Breast epithelium (tissue), 3 donors: ENCODE measurements at regions not wholly inside any gene's neighbourhood (a gene's known extent, or its start where the extent isn't known, plus 50 kb on each side); places are given as distances from the start of the nearest gene placed in this dataset.

Experiments used
- POLR2A ChIP-seq: fragments of 450-650 bp; IDR thresholded peaks from one replicate; pipeline ENCODE4 v1.6.1; 2016; ENCODE audit warnings: antibody characterized with exemption, mild to moderate bottlenecking, moderate library complexity
- POLR2AphosphoS5 ChIP-seq, 3 donors: sonication (generic); formaldehyde crosslinking; IDR thresholded peaks; one replicate each; pipeline ENCODE4 v1.6.1; 2017; ENCODE audit warnings: antibody characterized with exemption in 3 of 3
- TF ChIP-seq, protein P1 (sequence below), 3 donors: fragments of 450-650 bp; IDR thresholded peaks; one replicate each; pipeline ENCODE4 v1.5.1; 2016 to 2017; ENCODE audit warnings: antibody characterized with exemption in 3 of 3, mild to moderate bottlenecking in 3 of 3, moderate library complexity in 3 of 3

- TF ChIP-seq, protein P1, sequence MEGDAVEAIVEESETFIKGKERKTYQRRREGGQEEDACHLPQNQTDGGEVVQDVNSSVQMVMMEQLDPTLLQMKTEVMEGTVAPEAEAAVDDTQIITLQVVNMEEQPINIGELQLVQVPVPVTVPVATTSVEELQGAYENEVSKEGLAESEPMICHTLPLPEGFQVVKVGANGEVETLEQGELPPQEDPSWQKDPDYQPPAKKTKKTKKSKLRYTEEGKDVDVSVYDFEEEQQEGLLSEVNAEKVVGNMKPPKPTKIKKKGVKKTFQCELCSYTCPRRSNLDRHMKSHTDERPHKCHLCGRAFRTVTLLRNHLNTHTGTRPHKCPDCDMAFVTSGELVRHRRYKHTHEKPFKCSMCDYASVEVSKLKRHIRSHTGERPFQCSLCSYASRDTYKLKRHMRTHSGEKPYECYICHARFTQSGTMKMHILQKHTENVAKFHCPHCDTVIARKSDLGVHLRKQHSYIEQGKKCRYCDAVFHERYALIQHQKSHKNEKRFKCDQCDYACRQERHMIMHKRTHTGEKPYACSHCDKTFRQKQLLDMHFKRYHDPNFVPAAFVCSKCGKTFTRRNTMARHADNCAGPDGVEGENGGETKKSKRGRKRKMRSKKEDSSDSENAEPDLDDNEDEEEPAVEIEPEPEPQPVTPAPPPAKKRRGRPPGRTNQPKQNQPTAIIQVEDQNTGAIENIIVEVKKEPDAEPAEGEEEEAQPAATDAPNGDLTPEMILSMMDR (IDR thresholded peaks at IDR 0.05): no peak
- no peak for TF ChIP-seq POLR2AphosphoS5 (IDR thresholded peaks at IDR 0.05)
- no peak for TF ChIP-seq POLR2A
These were observed 84.7 kb upstream of the ALCAM start for GRCh38 chr3:105281989-105282388.
